Panc1 (cell line): ENCODE measurements at regions not wholly inside any gene's neighbourhood (a gene's known extent, or its start where the extent isn't known, plus 50 kb on each side); places are given as distances from the start of the nearest gene placed in this dataset.

Experiments
- CTCF ChIP-seq: fragments of 450-650 bp; IDR thresholded peaks from 2 replicates; pipeline ENCODE4 v1.5.1; 2017; ENCODE audit warnings: mild to moderate bottlenecking
- POLR2AphosphoS5 ChIP-seq: IDR thresholded peaks from 2 replicates; pipeline ENCODE4 v1.6.1; 2012; ENCODE audit warnings: mild to moderate bottlenecking, low read depth, low read length, moderate library complexity
- SIN3A ChIP-seq: IDR thresholded peaks from 2 replicates; pipeline ENCODE4 v1.6.1; 2012; ENCODE audit warnings: low read depth, mild to moderate bottlenecking, low read length, moderate library complexity, borderline replicate concordance; ENCODE audit not compliant: insufficient read depth

- TF ChIP-seq CTCF (no peak), POLR2AphosphoS5 (no peak), SIN3A (no peak)
Measured at GRCh38 chr16:52756812-52757517, 210.0 kb upstream of the TOX3 start.
